ENCODE measurements at regions not wholly inside any gene's neighbourhood (a gene's known extent, or its start where the extent isn't known, plus 50 kb on each side); places are given as distances from the start of the nearest gene placed in this dataset.

DNA sequence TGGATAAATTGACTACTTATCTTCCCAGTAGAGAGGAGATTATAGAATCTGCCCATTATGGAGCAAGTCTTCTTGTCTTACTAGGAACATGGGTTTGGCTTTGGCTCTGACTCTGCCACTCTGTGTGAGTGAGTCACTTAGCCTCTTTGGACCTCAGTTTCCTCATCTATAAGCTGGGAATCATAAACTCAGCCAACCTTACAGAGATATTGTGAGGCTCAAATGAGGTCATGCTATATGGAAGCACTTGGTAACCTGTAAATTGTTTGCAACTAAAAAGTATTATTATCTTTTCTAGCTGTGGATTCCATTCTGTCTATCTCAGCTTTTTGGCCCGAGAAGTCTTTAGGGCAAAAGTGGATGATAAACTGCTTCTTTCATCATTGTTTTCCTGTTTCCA is 186.8 kb upstream of the TSC22D1 start:
- ATAC-seq (no peak), DNase-seq (ENCODE audit: extremely low read depth in 1 of 4, low spot score in 3 of 4) (no peak), FAIRE-seq (no peak)
- Histone ChIP-seq H3K4me1 (replicated peaks in 1 of 2; ENCODE audit: control insufficient read depth in 2 of 2, insufficient read depth in 2 of 2, low read length in 2 of 2) (no peaks in the 10 kb centered on the region), H3K4me2 (ENCODE audit: insufficient read depth, low read length) (no peak overlapping the region), H3K79me2 (ENCODE audit: control insufficient read depth, insufficient read depth, low read length) (no peaks in the 10 kb centered on the region), H3K36me3 (ENCODE audit: control insufficient read depth, insufficient read depth, low read length) (no peaks in the 10 kb centered on the region), H3K9me3 (replicated peaks; ENCODE audit: control insufficient read depth, insufficient read depth, low read depth, low read length) (no peaks in the 10 kb centered on the region), H4K20me1 (replicated peaks; ENCODE audit: control insufficient read depth, insufficient read depth, low read length) (no peaks in the 10 kb centered on the region), H3K4me3 (no peak overlapping the region), H2AFZ (ENCODE audit: low read depth, low read length) (no peak overlapping the region), H3K9me1 (ENCODE audit: control insufficient read depth, insufficient read depth, low read length) (no peaks in the 10 kb centered on the region), H3K9ac (ENCODE audit: insufficient read depth in 1 of 2, low read depth in 2 of 2, low read length in 2 of 2) (no peak overlapping the region), H3K27me3 (ENCODE audit: control insufficient read depth in 2 of 2, insufficient read depth in 2 of 2, low read length in 2 of 2) (no peaks in the 10 kb centered on the region; a peak in 1 of 5 replicates), H3K27ac (ENCODE audit: extremely low read depth, low read depth, low read length) (no peak overlapping the region)
- ChIA-PET POLR2A (no interaction called here), CTCF (ENCODE audit: low intra/inter-chr PET ratio) (no interaction called here)
- 5% methylated on average over 1 of the region's 1 CpG for WGBS (ENCODE audit: insufficient coverage, low coverage, missing lambda C conversion rate)
- TF ChIP-seq ZNF324 (CRISPR knock-in tag; IDR thresholded peaks at IDR 0.05) (no peak), CBX3 (IDR thresholded peaks at IDR 0.05; ENCODE audit: borderline replicate concordance in 1 of 2, low read length in 2 of 2) (no peak), ZNF780A (CRISPR knock-in tag; IDR thresholded peaks at IDR 0.05) (no peak), BCL6 (CRISPR knock-in tag; IDR thresholded peaks at IDR 0.05) (no peak), NFATC3 (IDR thresholded peaks at IDR 0.05) (no peak), C11orf30 (IDR thresholded peaks at IDR 0.05; ENCODE audit: low read depth) (no peak)
- BruUV-seq (replicated peaks) = no TSS peak
- intact Hi-C loops (cut with micrococcal nuclease) (no loop called here), in situ Hi-C loops (cut with MboI) (no loop called here)

DNA sequence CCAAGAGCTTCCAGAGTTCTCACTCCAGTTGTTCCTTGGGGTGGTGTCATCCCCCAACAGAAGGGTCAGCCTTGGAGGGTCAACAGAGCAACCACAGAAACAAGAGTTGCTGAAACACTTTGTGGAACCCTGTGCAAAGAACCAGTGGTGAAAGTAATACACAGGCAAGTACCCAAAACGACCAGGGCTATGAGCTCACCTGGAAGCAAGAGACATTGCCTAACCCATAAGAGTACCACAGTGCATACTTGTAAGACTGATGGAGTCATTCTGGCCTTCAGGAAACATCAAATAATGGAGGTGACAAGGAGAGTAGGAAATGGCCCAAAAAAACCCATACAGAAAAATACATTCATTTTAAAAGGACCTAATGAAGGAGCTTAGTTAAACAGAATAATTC is 184.3 kb upstream of the TSC22D1 start:
- TF ChIP-seq JUNB (CRISPR knock-in tag; conservative IDR thresholded peaks at IDR 0.05) = no peak
- TF ChIP-seq GTF2A2 (tag; IDR thresholded peaks at IDR 0.05) = no peak
- no TSS peak for BruUV-seq (replicated peaks)
- FAIRE-seq (no peak), ATAC-seq (no peak), DNase-seq (ENCODE audit: extremely low read depth in 1 of 4, low spot score in 3 of 4) (no peak)
- intact Hi-C loops (cut with micrococcal nuclease) = no loop called here
- ChIA-PET CTCF (ENCODE audit: low intra/inter-chr PET ratio) (no interaction called here), POLR2A (no interaction called here)
- 0% methylated on average over 1 of the region's 1 CpG for WGBS (ENCODE audit: insufficient coverage, low coverage, missing lambda C conversion rate)
- Histone ChIP-seq H3K4me2 (ENCODE audit: insufficient read depth, low read length) (no peak overlapping the region), H3K79me2 (ENCODE audit: control insufficient read depth, insufficient read depth, low read length) (no peaks in the 10 kb centered on the region), H4K20me1 (replicated peaks; ENCODE audit: control insufficient read depth, insufficient read depth, low read length) (no peaks in the 10 kb centered on the region), H3K27me3 (ENCODE audit: control insufficient read depth in 2 of 2, insufficient read depth in 2 of 2, low read length in 2 of 2) (no peaks in the 10 kb centered on the region; a peak in 1 of 5 replicates), H3K4me3 (no peak overlapping the region), H3K4me1 (replicated peaks in 1 of 2; ENCODE audit: control insufficient read depth in 2 of 2, insufficient read depth in 2 of 2, low read length in 2 of 2) (no peaks in the 10 kb centered on the region), H3K9me3 (replicated peaks; ENCODE audit: control insufficient read depth, insufficient read depth, low read depth, low read length) (no peaks in the 10 kb centered on the region), H2AFZ (ENCODE audit: low read depth, low read length) (no peak overlapping the region), H3K9ac (ENCODE audit: insufficient read depth in 1 of 2, low read depth in 2 of 2, low read length in 2 of 2) (no peak overlapping the region), H3K36me3 (ENCODE audit: control insufficient read depth, insufficient read depth, low read length) (no peaks in the 10 kb centered on the region), H3K27ac (ENCODE audit: extremely low read depth, low read depth, low read length) (no peak overlapping the region), H3K9me1 (ENCODE audit: control insufficient read depth, insufficient read depth, low read length) (no peaks in the 10 kb centered on the region)
- in situ Hi-C loops (cut with MboI) = no loop called here
